H1 (cell line): ENCODE measurements at regions not wholly inside any gene's neighbourhood (a gene's known extent, or its start where the extent isn't known, plus 50 kb on each side); places are given as distances from the start of the nearest gene placed in this dataset.

Experiments
- CTCF ChIA-PET: fragments of 300-600 bp; sonication (Branson Sonifier 250); formaldehyde crosslinking; loops from one replicate; lab custom pipeline; 2021; ENCODE audit not compliant: partially characterized antibody; lab: Charles Lee
- POLR2A ChIA-PET: fragments of 300-600 bp; sonication (Branson Sonifier 250); formaldehyde crosslinking; loops from one replicate; lab custom pipeline; 2021; ENCODE audit warnings: inconsistent platforms; ENCODE audit not compliant: partially characterized antibody; lab: Charles Lee
- DNase-seq, 2 experiments: peaks; one replicate each; pipeline versions ENCODE4 v3.0.0 to v3.0.0-alpha.2; 2010 to 2022; ENCODE audit warnings: low spot score in 2 of 2, low read depth in 1 of 2, mixed read lengths in 1 of 2
- FAIRE-seq: peaks from 2 replicates; lab custom pipeline; 2011; peaks lifted over from hg19 to GRCh38; lab: Jason Lieb, UNC
- H2AFZ ChIP-seq: 2 replicates; pipeline ENCODE4 v1.8.1; 2012; ENCODE audit warnings: low read length, inconsistent platforms
- H2AK5ac ChIP-seq: 2 replicates; pipeline ENCODE4 v1.6.1; 2013; ENCODE audit warnings: low read depth, low read length
- H2BK120ac ChIP-seq: replicated peaks from 2 replicates; pipeline ENCODE3; 2013; ENCODE audit warnings: low read depth, low read length, inconsistent platforms
- H2BK12ac ChIP-seq: 2 replicates; pipeline ENCODE4 v1.6.1; 2013; ENCODE audit warnings: low read depth, low read length
- H2BK15ac ChIP-seq: 2 replicates; pipeline ENCODE4 v1.6.1; 2013; ENCODE audit warnings: low read length
- H2BK20ac ChIP-seq: 2 replicates; pipeline ENCODE4 v1.6.1; 2013; ENCODE audit warnings: low read length
- H2BK5ac ChIP-seq: 2 replicates; pipeline ENCODE4 v1.6.1; 2013; ENCODE audit warnings: low read depth, low read length
- H3K14ac ChIP-seq: 2 replicates; pipeline ENCODE4 v1.6.1; 2013; ENCODE audit warnings: inconsistent platforms; ENCODE audit not compliant: insufficient read length
- H3K18ac ChIP-seq: 2 replicates; pipeline ENCODE4 v1.6.1; 2013; ENCODE audit warnings: low read length; ENCODE audit errors: extremely low read depth
- H3K23ac ChIP-seq: 2 replicates; pipeline ENCODE4 v1.6.1; 2013; ENCODE audit warnings: inconsistent platforms; ENCODE audit not compliant: insufficient read length
- H3K23me2 ChIP-seq: 2 replicates; pipeline ENCODE4 v1.6.1; 2013; ENCODE audit warnings: low read depth, low read length
- H3K27ac ChIP-seq: 2 replicates; pipeline ENCODE4 v1.6.1; 2011; ENCODE audit warnings: low read depth, low read length, inconsistent platforms
- H3K27me3 ChIP-seq, 4 experiments: replicated peaks in 1 of 4; 1 replicate in 1 of 4; 2 replicates in 3 of 4; pipeline versions ENCODE4 v1.6.1 to v1.8.1; 2011 to 2013; ENCODE audit warnings: low read length in 3 of 4, mild to moderate bottlenecking in 3 of 4, inconsistent platforms in 2 of 4, mixed read lengths in 2 of 4, moderate library complexity in 1 of 4; ENCODE audit not compliant: control insufficient read depth in 3 of 4, insufficient read depth in 3 of 4; ENCODE audit errors: extremely low read depth in 1 of 4
- H3K36me3 ChIP-seq, 4 experiments: 2 replicates each; pipeline versions ENCODE4 v1.6.1 to v1.8.1; 2011 to 2013; ENCODE audit warnings: mild to moderate bottlenecking in 4 of 4, low read length in 3 of 4, moderate library complexity in 2 of 4, control low read depth in 1 of 4, inconsistent platforms in 1 of 4; ENCODE audit not compliant: insufficient read depth in 4 of 4, control insufficient read depth in 2 of 4
- H3K4ac ChIP-seq: replicated peaks from 2 replicates; pipeline ENCODE3; 2013; ENCODE audit warnings: low read length, low read depth, mixed read lengths, inconsistent platforms; ENCODE audit not compliant: insufficient read length
- H3K4me1 ChIP-seq, 4 experiments: replicated peaks in 1 of 4; 1 replicate in 1 of 4; 2 replicates in 3 of 4; pipeline versions ENCODE4 v1.6.1 to v1.8.1; 2011 to 2013; ENCODE audit warnings: low read length in 3 of 4, inconsistent platforms in 2 of 4, mixed read lengths in 1 of 4; ENCODE audit not compliant: insufficient read depth in 4 of 4, control insufficient read depth in 3 of 4
- H3K4me2 ChIP-seq, 2 experiments: 2 replicates each; pipeline versions ENCODE4 v1.6.1 to v1.8.1; 2011 to 2013; ENCODE audit warnings: low read depth in 2 of 2, low read length in 2 of 2, control low read depth in 1 of 2, inconsistent platforms in 1 of 2, mild to moderate bottlenecking in 1 of 2; ENCODE audit not compliant: insufficient read depth in 1 of 2
- H3K4me3 ChIP-seq, 4 experiments: fragments of 200-600, 300-600 bp in 1 of 4; sonication (generic), shearing (Covaris generic), sonication (Bioruptor Twin) in 1 of 4; 2 replicates each; pipeline versions ENCODE4 v1.5.1 to v1.8.1; 2011 to 2016; ENCODE audit warnings: low read length in 4 of 4, low read depth in 3 of 4, control low read depth in 2 of 4, inconsistent platforms in 2 of 4, mild to moderate bottlenecking in 2 of 4, mixed read lengths in 1 of 4, moderate library complexity in 1 of 4; ENCODE audit not compliant: insufficient read depth in 2 of 4; ENCODE audit errors: extremely low read depth in 1 of 4
- H3K56ac ChIP-seq: replicated peaks from 2 replicates; pipeline ENCODE3; 2013; ENCODE audit warnings: low read depth, mild to moderate bottlenecking, mixed read lengths, low read length, inconsistent platforms; ENCODE audit not compliant: insufficient read length
- H3K79me1 ChIP-seq: 2 replicates; pipeline ENCODE4 v1.6.1; 2013; ENCODE audit warnings: low read depth, low read length, control low read depth
- H3K79me2 ChIP-seq, 2 experiments: 2 replicates each; pipeline versions ENCODE4 v1.6.1 to v1.8.1; 2012 to 2013; ENCODE audit warnings: low read length in 2 of 2, mild to moderate bottlenecking in 2 of 2, inconsistent platforms in 1 of 2; ENCODE audit not compliant: insufficient read depth in 2 of 2, control insufficient read depth in 1 of 2
- H3K9ac ChIP-seq, 4 experiments: replicated peaks in 1 of 4; 1 replicate in 1 of 4; 2 replicates in 3 of 4; pipeline versions ENCODE4 v1.6.1 to v1.8.1; 2011 to 2013; ENCODE audit warnings: low read depth in 3 of 4, low read length in 3 of 4, control low read depth in 2 of 4, mild to moderate bottlenecking in 2 of 4, moderate library complexity in 2 of 4, inconsistent platforms in 1 of 4; ENCODE audit errors: extremely low read depth in 1 of 4
- H3K9me3 ChIP-seq, 2 experiments: 2 replicates each; pipeline versions ENCODE4 v1.6.1 to v1.8.1; 2012 to 2013; ENCODE audit warnings: mild to moderate bottlenecking in 2 of 2, moderate library complexity in 2 of 2, control low read depth in 1 of 2, inconsistent platforms in 1 of 2, low read depth in 1 of 2, low read length in 1 of 2, mixed read lengths in 1 of 2; ENCODE audit not compliant: insufficient read depth in 2 of 2
- H4K20me1 ChIP-seq, 2 experiments: replicated peaks in 1 of 2; 2 replicates each; pipeline versions ENCODE3 to v1.8.1; 2011 to 2013; ENCODE audit warnings: inconsistent platforms in 2 of 2, low read length in 2 of 2, mild to moderate bottlenecking in 1 of 2; ENCODE audit not compliant: insufficient read depth in 2 of 2, control insufficient read depth in 1 of 2
- H4K5ac ChIP-seq: 2 replicates; pipeline ENCODE4 v1.6.1; 2013; ENCODE audit warnings: low read length, low read depth, mixed read lengths, inconsistent platforms; ENCODE audit not compliant: insufficient read length
- H4K8ac ChIP-seq: 2 replicates; pipeline ENCODE4 v1.8.0; 2013; ENCODE audit warnings: mild to moderate bottlenecking, moderate library complexity, low read length, inconsistent platforms; ENCODE audit not compliant: insufficient read depth; ENCODE audit errors: extremely low read depth
- H4K91ac ChIP-seq: replicated peaks from 2 replicates; pipeline ENCODE3; 2013; ENCODE audit warnings: low read length, mixed read lengths, inconsistent platforms; ENCODE audit not compliant: insufficient read length
- CBX5 ChIP-seq: fragments of 300-800, 300-1000 bp; sonication (generic); IDR thresholded peaks from 2 replicates; pipeline ENCODE4 v1.7.1; 2016; ENCODE audit warnings: antibody characterized with exemption, low read length, low read depth
- WGBS, 2 experiments: shearing (Covaris generic) in 1 of 2; methylation state at CpG; one replicate each; pipeline versions ENCODE4 v1.1.6 to v1.1.7; 2013 to 2015; ENCODE audit warnings: low lambda C conversion rate in 2 of 2, mixed read lengths in 2 of 2, inconsistent platforms in 1 of 2, low coverage in 1 of 2, missing lambda C conversion rate in 1 of 2; ENCODE audit not compliant: insufficient replicate concordance in 2 of 2, insufficient coverage in 1 of 2, insufficient read length in 1 of 2; ENCODE audit errors: extremely low coverage in 1 of 2, missing lambda C conversion rate in 1 of 2; 5-methylcytosine and 5-hydroxymethylcytosine counted together

DNA sequence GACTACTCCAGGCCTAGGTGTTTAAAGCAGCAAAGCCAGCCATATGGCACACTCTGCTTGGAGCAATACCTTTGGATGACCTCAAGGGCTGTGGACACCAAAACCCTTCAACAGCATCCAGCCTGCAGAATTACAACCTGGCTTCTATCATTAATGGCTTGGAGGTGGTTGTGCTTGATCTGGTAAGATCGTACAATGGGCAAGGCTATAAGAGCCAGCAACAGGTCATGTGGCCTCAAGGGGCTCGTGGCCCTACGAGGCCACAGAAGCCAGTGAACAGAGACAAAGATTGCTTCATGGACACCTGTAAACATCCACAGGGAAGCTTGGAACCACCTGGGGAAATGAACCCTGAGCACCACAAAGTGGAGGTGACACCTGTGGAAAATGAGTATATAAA is 657.3 kb downstream of the BCL11B start:
- no peak for FAIRE-seq
- 81% methylated on average over 3 of the region's 3 CpGs; no CpG with 5 or more reads in 1 of the 2 experiments for WGBS, 2 experiments

More for the DNA sequence above, 657.3 kb downstream of the BCL11B start:
- Histone ChIP-seq H2AK5ac (no peak overlapping the region), H2BK120ac (no peak overlapping the region), H3K36me3 (no peaks in the 10 kb centered on the region), H3K4me1 (no peaks in the 10 kb centered on the region), H3K4me3 (no peak overlapping the region), H3K18ac (no peak overlapping the region), H2BK5ac (no peak overlapping the region), H3K79me2 (no peaks in the 10 kb centered on the region), H4K8ac (no peak overlapping the region), H4K91ac (no peak overlapping the region), H2AFZ (no peak overlapping the region), H4K5ac (no peak overlapping the region), H3K14ac (no peak overlapping the region), H3K4me2 (no peak overlapping the region), H4K20me1 (no peaks in the 10 kb centered on the region), H3K79me1 (no peaks in the 10 kb centered on the region), H3K4ac (no peak overlapping the region), H2BK12ac (no peak overlapping the region), H3K9me3 (peaks cover 0 to 13% of the 10 kb centered on the region in 2 experiments; a peak in 1 of 4 replicates), H3K27ac (no peak overlapping the region), H3K9ac (no peak overlapping the region), H2BK15ac (no peak overlapping the region), H3K23ac (no peak overlapping the region), H2BK20ac (no peak overlapping the region), H3K56ac (no peak overlapping the region), H3K27me3 (no peaks in the 10 kb centered on the region), H3K23me2 (no peaks in the 10 kb centered on the region)
- no peak for TF ChIP-seq CBX5
- POLR2A ChIA-PET, result no interaction called here
- CTCF ChIA-PET, result interaction anchor here (1.0 kb wide), 1 partner anchor 443 kb away, joined by 3 read pairs; no protein-coding TSS in a partner anchor
- no peak for DNase-seq
